ENCODE measurements at regions not wholly inside any gene's neighbourhood (a gene's known extent, or its start where the extent isn't known, plus 50 kb on each side); places are given as distances from the start of the nearest gene placed in this dataset.

DNA sequence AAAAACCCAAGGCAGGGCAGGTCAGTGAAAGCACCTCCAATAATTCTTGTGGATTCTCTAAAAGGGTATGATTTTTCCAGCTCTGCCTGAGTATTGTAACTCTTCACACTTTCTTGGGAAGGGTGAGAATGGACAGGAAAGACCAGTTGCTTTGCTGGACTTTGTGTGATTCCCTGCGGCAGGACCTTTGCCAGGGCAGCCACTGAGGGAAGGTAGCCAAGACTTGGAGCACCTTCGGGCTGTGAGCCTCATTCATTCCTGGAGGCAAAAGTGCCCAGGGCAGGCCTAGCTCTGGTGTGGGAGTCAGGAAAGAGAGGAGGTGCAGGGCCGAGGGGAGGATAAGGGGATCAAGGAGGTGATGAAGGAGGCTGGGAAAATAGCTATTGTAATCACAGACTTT lies 80.2 kb downstream of the VCPKMT start:
- Histone ChIP-seq H3K27me3 (no peaks in the 10 kb centered on the region), H3K27ac (no peak overlapping the region), H3K36me3 (no peaks in the 10 kb centered on the region), H3K9me3 (no peaks in the 10 kb centered on the region), H3K4me1 (peaks cover 0 to 47% (median 4%) of the 10 kb centered on the region in 12 donors), H3K4me3 (no peak overlapping the region)
- WGBS, 4 donors: 86 to 95% (median 90%) methylated on average over 3 of the region's 3 CpGs
- ATAC-seq (no peak), DNase-seq (no peak)
- intact Hi-C loops (cut with DNase I): no loop called here
- TF ChIP-seq POLR2A (IDR thresholded peaks at IDR 0.05): no peak
- TF ChIP-seq, protein P1, sequence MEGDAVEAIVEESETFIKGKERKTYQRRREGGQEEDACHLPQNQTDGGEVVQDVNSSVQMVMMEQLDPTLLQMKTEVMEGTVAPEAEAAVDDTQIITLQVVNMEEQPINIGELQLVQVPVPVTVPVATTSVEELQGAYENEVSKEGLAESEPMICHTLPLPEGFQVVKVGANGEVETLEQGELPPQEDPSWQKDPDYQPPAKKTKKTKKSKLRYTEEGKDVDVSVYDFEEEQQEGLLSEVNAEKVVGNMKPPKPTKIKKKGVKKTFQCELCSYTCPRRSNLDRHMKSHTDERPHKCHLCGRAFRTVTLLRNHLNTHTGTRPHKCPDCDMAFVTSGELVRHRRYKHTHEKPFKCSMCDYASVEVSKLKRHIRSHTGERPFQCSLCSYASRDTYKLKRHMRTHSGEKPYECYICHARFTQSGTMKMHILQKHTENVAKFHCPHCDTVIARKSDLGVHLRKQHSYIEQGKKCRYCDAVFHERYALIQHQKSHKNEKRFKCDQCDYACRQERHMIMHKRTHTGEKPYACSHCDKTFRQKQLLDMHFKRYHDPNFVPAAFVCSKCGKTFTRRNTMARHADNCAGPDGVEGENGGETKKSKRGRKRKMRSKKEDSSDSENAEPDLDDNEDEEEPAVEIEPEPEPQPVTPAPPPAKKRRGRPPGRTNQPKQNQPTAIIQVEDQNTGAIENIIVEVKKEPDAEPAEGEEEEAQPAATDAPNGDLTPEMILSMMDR (IDR thresholded peaks at IDR 0.05): no peak

DNA sequence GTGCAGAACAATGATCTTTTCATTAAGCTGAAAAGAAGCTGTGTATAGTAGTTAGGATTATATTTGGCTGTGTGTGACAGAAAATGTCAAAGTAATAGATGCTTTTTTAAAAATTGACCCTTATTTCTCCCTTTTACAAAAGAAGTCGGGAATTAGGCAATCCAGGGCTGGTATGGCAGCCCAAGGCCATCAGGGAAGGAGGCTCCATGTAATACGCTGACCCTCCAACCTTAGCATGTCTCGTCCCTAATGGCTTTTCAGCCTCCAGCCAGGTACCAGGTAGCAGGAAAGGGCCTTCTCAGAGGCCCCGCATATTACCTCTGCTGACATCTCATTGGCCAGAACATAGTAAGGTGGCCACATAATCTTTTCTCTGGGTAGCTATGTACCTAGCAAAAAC lies 79.7 kb downstream of the VCPKMT start:
- Histone ChIP-seq H3K4me3 (no peak overlapping the region), H3K36me3 (no peaks in the 10 kb centered on the region), H3K27ac (no peak overlapping the region), H3K4me1 (peaks cover 0 to 47% (median 6%) of the 10 kb centered on the region in 12 donors), H3K27me3 (no peaks in the 10 kb centered on the region), H3K9me3 (no peaks in the 10 kb centered on the region)
- TF ChIP-seq POLR2A (IDR thresholded peaks at IDR 0.05): no peak
- TF ChIP-seq, protein P1 (IDR thresholded peaks at IDR 0.05): no peak
- ATAC-seq (no peak), DNase-seq (no peak)
- 95 to 99% (median 98%) methylated on average over 4 of the region's 4 CpGs for WGBS, 4 donors
- intact Hi-C loops (cut with DNase I): no loop called here

DNA sequence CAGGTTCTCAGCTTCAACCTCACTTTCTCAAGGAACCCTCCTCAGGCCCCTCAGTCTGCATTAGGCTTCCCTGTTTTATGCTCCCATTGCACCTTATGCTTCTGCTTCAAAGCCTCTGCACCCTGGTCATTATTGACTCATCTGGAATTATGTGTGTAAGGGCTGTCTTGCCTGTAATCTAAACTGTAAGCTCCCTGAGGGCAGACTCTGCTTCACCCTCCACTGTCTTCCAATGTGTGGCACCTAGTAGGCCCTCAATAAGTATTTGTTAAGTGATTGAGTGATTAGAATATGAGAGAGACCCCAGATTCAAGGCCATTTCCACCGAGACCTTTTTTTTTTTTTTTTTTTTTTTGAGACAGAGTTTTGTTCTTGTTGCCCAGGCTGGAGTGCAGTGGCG lies 79.1 kb downstream of the VCPKMT start:
- no peaks in the 10 kb centered on the region for H3K36me3 ChIP-seq
- TF ChIP-seq POLR2A (IDR thresholded peaks at IDR 0.05): no peak
- TF ChIP-seq, protein P1 (IDR thresholded peaks at IDR 0.05): no peak
- ATAC-seq: no peak
- DNase-seq: no peak
- peak overlapping the region in 1 of 12 donors; percentile 46 for H3K27ac ChIP-seq
- peaks cover 0 to 43% (median 6%) of the 10 kb centered on the region in 12 donors for H3K4me1 ChIP-seq
- intact Hi-C loops (cut with DNase I): no loop called here
- H3K27me3 ChIP-seq: no peaks in the 10 kb centered on the region
- WGBS, 4 donors: 94 to 100% (median 96%) methylated on average over 2 of the region's 2 CpGs
- no peaks in the 10 kb centered on the region for H3K9me3 ChIP-seq
- no peak overlapping the region for H3K4me3 ChIP-seq

DNA sequence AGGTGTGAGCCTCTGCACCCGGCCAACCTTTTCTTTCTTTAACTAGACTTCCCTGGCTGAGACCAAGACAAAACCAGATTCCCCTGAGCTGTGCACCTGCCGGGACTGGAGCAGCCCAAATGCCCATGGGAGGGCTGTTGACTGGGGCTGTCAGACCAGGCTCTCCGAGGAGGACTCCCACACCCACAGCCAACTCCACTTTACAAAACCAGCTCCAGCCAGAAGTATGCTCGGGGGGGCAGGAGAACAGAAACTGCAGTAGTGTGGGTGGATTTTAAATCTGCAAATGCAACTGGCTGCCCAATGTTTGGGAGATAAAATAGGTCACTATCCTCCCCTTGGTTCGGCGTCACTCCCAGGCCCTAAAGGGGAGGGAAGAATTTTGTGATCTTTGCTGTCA lies 78.5 kb downstream of the VCPKMT start:
- peak overlapping the region in 5 of 12 donors; percentile 37 to 85 (median 44) for H3K27ac ChIP-seq
- intact Hi-C loops (cut with DNase I): no loop called here
- H3K4me3 ChIP-seq: no peak overlapping the region
- ATAC-seq (peak; percentile 24 to 49 (median 42)), DNase-seq (peak in 1 of 5 donors; percentile 39)
- no peaks in the 10 kb centered on the region for H3K36me3 ChIP-seq
- no peaks in the 10 kb centered on the region for H3K9me3 ChIP-seq
- H3K27me3 ChIP-seq: no peaks in the 10 kb centered on the region
- H3K4me1 ChIP-seq: peaks cover 0 to 43% (median 6%) of the 10 kb centered on the region in 12 donors
- no peak for TF ChIP-seq POLR2A (IDR thresholded peaks at IDR 0.05)
- TF ChIP-seq, protein P1 (IDR thresholded peaks at IDR 0.05): no peak
- 51 to 76% (median 69%) methylated on average over 4 to 6 of the region's 6 CpGs for WGBS, 4 donors

Measured in heart left ventricle (tissue), 16 donors.